Stromal cell of bone marrow (primary cell): ENCODE measurements at regions not wholly inside any gene's neighbourhood (a gene's known extent, or its start where the extent isn't known, plus 50 kb on each side); places are given as distances from the start of the nearest gene placed in this dataset.
A peak's percentile ranks its signal among the peaks of the same experiment; 100 is the strongest.
"Not testable (repeated sequence)": the region's sequence is repeated elsewhere in the genome, so short reads cannot be mapped to it uniquely, and the experiment has no call there.

Experiments used
- DNase-seq: peaks from one replicate; pipeline ENCODE4 v3.0.0-alpha.2; 2012; ENCODE audit warnings: low read depth

DNA sequence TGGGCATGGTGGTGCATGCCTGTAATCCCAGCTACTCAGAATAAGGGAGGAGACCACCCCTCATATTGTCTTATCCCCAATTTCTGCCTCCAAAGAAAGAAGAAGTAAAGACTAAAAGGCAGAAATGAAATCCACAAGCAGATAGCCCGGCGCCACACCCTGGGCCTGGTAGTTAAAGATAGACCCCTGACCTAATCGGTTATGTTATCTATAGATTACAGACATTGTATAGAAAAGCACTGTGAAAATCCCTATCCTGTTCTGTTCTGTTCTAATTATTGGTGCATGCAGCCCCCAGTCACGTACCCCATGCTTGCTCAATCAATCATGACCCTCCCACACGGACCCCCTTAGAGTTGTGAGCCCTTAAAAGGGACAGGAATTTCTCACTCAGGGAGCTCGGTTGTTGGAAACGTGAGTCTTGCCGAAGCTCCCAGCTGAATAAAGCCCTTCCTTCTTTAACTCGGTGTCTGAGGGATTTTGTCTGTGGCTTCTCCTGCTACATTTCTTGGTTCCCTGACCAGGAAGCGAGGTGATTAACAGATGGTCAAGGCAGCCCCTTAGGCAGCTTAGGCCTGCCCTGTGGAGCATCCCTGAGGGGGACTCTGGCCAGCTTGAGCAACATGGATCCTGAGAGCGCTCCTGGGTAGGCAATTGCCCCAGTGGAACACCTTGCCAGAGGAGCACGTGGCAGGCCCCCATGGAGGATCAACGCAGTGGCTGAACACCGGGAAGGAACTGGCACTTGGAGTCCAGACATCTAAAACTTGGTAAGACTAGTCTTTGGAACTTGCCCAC lies 188.7 kb upstream of the NDUFV2 start:
- not testable (repeated sequence) for DNase-seq

DNA sequence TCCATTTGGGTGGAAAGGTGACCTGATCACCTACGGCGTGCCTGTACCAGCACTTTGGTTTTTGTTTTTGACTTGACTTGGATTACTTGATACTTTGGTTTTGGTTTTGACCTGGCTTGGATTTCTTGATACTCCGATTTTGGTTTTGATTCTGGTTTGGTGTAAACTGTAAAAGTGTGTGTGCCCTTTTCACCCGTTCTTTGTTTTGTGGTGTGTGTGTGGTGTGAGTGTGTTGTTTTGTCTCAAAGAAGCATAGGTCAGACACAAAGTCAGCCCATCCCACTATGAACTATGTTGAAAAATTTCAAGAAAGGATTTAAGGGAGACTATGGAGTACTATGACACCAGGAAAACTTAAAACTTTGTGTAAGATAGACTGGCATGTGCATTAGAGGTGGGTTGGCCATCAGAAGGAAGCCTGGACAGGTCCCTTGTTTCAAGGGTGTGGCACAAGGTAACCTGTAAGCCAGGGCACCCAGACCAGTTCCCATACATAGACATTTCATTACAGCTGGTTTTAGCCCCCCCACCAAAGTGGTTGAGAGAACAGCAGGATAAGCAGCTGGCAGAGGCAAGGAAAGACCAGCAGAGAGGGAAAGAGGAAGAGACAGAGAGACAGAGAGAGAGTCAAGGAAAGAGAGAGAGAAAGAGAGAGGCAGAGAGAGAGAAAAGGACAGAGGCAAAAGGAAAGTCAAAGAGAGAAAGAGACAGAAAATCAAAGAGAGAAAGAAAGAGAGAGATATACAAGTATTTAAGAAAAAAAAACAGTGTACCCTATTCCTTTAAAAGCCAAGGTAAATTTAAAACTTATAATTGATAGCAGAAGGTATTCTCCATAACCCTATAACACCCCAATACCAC lies 187.9 kb upstream of the NDUFV2 start:
- DNase-seq: not testable (repeated sequence)

DNA sequence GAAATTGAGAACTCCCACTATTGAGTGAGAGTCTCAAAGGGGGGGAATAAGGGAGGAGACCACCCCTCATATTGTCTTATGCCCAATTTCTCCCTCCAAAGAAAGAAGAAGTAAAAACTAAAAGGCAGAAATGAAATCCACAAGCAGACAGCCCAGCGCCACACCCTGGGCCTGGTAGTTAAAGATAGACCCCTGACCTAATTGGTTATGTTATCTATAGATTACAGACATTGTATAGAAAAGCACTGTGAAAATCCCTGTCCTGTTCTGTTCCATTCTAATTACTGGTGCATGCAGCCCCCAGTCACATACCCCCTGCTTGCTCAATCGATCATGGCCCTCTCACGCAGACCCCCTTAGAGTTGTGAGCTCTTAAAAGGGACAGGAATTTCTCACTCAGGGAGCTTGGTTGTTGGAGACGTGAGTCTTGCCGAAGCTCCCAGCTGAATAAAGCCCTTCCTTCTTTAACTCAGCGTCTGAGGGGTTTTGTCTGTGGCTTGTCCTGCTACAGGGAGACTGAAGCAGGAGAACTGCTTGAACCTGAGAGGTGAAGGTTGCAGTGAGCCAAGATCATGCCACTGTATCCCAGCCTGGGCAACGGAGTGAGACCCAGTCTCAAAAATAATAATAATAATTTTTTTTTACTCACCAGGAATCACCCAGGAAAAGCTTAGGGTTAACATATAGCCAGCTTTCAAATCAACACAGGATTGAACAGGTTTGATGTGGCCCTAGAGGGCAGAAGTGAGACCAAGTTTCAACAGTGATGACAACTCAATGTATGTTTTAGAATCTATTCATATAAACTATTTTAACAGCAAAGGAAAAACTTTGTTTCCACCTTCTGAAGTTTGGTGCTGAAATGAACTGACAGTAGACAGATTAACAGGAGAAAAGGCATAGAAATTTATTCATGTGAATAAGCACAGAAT lies 181.4 kb upstream of the NDUFV2 start:
- DNase-seq: not testable (repeated sequence)

DNA sequence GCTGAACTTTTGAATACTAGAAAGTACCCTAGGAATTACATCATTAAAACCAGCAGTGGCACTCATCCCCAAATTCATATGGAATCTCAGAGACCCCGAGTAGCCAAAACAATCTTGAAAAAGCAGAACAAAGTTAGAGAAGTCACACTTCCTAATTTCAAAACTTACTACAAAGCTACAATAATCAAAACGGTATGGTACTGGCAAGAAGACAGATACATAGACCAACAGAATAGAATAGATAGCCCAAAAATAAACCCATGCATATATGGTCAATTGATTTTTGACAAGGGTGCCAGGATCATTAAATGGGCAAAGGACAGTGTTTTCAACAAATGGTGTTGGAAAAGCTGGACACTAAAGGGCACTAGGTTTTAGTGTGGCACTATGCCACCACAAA lies 176.0 kb upstream of the NDUFV2 start:
- no peak for DNase-seq

DNA sequence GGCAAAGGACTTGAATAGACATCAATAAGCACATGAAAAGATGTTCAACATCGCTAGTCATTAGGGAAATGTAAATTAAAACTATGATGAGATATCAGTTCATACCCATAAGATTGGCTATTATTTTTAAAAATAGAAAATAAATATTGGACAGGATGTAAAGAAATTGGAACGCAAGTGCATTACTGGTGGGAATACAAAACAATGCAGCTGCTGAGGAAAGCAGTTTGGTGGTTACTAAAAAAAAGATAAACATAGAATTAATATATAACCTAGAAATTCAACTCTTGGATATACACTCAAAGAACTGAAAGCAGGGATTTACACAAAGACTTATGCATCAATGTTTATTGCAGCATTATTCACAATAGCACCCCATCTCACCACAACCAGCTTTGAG lies 174.5 kb upstream of the NDUFV2 start:
- DNase-seq: no peak

DNA sequence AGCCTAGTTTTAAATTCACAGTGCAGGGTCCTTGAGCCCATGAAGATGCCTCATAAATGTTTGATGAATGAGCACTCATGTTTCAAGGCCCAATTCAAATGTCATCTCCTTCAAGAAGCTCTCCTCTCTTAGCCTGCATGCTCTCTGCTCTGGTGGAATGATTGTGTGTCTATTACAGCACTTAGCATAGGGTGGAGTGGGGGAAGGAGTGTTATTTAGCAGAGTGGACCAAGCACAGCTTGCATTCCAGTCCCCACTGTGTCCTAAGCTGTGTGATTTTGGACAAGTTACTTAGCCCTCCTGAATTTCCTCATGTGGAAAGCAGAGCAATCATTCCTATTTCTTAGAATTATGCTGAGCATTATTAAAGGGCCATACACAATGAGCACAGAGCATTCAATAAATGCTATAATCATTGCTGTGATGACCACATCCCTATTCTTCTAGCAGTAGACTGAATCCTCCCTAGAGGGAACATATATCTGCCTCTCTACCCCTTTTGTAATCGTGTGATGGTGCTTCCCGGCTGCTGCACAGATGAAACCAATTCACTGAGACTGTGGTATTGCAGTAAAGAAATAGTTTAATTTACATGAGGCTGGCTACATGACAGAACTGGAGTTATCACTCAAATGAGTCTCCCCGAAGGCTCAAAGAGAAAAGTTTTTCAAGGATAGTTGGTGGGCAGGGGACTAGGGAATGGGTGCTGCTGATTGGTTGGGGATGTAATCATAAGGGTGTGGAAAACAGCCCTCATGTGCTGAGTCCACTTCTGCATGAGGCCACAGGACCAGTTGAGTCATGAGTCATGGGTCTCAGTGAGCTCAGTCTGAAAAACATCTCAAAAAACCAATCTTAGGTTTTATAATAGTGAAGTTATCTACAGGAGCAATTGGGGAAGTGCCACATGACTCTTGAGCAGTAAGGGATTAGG lies 173.4 kb upstream of the NDUFV2 start:
- DNase-seq: peak; percentile 59

DNA sequence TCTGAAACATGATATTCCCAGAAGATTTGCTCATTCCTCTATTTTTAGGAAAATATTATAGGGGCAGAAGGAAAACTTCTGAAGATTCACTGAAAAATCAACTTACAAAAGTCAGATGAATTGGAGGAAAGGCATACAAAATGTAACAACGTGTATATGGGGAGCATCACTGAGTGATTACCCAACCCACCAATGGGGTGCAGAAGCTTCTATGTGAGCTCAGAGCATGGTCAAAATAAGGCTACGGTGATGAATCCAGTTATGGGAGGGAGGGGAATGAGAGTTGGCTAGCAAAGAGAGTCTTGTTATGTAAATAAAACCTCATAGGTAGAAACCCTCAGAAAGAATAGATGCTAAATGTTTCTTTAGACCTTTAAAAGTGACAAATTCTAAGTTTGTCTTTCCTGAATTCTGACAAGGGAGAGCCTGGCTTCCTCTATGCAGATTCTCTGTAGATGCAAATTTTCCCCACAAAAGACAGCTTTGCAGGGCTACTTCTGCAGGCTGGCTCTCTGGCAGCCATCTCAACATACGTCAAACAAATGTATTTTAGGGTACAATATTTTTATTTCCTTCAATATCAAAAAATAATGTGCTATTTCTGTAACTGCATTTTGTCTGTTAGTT lies 171.4 kb upstream of the NDUFV2 start:
- DNase-seq: peak; percentile 56

DNA sequence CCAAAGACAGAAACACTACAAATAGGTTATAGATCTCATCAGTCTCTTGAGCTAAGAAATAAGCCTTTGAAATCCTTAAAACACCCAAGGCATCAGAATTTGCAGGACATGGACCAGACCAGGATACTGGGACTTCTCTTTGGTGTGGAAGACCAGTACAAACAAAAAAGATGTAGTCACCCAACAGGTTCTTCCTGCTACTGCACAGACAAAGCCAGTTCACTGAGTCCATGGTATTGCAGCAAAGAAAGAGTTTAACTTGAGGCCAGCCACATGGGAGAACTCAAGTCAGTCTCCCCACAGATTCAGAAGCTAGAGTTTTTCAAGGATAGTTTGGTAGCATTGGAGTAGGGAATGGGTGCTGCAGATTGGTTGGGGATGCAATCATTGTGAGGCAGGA lies 169.6 kb upstream of the NDUFV2 start:
- no peak for DNase-seq

DNA sequence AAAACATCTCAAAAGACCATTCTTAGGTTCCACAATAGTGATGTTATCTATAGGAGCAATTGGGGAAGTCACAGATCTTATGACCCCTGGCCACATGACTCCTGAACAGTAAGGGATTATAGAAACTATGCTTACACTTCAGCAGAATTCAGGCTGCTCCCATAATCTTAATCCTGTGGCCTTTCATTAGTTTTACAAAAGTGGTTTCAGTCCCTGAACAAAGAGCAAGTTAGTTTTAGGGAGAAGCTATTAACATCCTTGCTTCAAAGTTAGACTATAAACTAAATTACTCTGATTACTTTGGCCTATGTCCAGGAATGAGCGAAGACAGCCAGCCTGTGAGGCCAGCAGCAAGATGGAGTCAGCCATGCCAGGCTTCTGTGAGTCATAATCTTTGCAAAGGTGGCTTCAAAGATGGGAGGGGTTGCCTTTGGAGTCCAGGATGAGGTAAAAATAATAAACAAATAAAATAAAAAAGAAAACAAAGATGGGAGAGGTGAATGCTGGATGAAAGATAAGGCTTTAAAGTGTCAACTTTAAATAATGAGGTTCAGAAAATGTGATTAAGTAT lies 168.7 kb upstream of the NDUFV2 start:
- DNase-seq: no peak

DNA sequence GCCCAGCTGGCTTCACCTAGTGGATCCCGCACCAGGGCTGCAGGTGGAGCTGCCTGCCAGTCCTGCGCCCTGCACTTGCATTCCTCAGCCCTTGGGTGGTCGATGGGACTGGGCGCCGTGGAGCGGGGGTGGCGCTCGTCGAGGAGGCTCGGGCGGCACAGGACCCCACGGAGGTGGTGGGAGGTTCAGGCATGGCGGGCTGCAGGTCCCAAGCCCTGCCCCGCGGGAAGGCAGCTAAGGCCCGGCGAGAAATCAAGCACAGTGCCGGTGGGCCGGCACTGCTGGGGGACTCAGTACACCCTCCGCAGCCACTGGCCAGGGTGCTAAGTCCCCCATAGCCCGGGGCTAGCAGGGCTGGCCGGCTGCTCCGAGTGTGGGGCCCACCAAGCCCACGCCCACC lies 167.2 kb upstream of the NDUFV2 start:
- DNase-seq: not testable (repeated sequence)

DNA sequence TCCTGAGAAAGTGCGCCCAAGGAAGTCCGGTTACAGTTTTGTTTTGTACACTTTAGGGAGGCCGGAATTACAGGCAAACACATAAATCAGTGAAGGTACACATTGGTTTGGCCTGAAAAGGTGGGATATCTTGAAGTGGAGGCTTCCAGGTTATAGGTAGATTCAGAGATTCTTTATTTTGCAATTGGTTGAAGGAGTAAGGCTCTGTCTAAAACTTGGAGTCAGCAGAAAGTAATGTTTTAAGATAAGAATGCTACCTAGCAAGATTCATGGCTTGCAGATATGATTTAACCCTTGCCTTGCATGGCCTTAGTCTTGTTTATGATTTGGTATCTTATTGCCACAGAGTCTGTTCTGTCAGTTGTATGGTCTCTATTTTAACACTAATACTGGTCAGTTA lies 165.9 kb upstream of the NDUFV2 start:
- no peak for DNase-seq

DNA sequence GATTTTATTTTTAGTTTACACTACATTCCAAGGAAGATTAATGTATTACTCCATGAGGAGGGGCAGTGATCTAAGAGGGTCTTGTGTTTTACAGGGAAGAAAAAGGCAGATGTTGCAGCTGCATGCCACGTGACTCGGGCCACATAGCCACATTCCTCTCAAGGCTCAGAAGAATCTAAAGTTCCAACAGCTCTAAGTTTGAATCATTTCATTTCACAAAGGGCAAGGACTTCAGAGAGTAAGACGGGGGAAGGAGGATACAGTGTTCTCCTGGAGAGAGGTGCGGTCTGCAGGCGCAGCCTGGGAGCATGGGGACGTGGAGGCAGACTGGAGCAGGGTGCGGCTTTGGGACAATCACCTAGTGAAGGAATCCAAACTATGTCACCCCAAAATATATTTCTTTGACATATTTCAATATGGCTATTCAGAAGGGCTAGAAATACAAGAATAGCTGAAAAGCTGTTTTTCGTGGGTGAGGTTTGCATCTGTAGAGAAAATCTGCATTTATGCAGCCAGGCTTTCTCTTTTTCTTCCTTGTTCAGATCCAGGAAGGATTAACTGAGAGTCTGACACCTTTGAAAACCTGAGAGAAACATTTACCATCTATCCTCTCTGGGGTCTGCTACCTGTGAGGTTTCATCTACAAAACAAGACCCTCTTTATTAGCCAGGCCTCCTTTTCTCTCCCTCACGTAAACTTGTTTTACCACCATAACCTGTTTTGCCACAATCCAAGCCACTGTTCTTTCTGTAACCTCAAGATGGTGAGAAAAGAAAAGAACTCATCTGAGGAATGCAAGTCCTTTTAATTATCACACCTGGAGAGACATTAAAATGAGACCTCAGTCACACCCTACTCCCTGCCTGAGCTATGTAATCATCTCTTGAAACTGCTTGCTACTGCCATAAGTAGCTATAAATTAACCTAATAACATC lies 165.1 kb upstream of the NDUFV2 start:
- no peak for DNase-seq

DNA sequence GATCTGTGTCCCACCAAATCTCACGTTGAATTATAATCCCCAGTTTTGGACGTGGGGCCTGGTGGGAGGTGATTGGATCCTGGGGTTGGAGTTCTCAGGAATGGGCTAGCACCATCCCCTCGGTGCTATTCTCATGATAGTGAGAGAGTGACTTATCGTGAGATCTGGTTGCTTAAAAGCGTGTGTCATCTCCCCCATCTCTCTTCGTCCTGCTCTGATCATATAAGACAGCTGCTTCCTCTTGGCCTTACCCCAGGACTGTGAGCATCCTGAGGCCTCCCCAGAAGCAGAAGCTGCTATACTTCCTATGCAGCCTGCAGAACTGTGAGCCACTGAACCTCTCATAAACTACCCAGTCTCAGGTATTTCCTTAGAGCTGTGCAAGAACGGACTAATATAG lies 163.7 kb upstream of the NDUFV2 start:
- DNase-seq: no peak

DNA sequence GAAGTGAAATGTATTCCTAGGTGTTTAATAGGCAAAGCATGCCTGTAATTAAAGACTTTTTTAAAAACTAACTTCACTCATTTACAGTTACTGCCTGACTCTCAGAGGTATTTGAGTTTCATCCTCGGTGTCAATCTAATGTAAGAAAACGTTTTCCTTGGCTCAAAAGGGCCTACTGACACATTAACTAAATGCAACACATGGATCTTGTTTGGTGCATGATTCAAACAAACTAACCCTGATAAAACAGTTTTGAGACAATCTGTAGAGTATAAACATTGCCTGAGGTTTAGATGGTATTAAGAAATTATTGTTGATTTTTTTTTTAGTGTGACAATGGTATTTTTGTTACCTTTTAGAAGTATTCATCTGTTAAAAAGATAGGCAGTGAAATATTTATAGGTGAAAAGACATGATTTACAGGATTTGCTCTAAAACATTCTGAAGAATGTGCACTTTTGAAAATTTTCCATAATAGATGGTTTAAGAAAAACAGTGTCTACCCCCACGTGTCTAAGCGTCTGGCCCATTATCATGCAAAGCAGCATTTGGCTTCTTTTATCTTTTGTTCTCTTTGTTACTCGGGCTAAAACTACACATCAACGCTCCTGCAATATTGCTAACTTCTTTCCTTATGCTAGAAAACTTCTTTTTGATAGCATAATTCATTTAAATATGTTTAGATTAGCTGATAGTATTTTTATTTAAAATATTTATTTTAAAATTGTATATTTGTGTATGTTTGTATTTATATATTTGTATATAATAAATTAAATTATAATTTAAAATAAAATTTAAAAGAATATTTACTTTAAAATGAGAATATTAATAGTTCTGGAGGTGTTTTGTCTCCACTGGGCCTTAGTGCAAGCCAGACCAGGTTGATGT lies 160.2 kb upstream of the NDUFV2 start:
- DNase-seq: no peak

DNA sequence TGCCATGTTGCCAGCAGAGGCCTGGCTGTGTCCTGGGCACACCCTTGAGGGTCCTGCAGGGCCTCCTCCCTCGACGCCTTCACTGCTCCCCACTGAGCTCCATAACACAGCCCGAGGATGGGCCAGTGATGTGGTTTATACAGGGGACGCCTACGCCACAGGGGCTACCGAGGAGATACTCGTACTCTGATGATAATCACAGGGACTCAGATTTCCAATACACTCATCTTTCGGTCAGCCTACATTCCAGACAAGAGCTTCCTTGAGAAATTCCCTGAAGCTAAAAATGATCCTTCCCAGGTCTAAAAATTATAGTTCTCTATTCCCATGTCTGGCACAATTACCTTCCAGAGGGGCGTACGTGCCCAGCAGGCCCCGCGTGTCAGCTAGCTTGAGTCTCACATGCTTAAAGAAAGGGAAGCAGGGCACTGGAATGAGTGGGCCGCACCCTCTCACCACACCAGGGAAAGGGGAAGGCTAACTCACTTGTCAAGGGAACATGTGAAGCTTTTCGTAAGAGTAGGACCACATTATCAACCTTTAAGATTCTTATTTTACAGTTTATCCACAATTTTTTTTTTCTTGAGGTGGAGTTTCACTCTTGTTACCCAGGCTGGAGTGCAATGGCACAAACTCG lies 159.5 kb upstream of the NDUFV2 start:
- DNase-seq: no peak

DNA sequence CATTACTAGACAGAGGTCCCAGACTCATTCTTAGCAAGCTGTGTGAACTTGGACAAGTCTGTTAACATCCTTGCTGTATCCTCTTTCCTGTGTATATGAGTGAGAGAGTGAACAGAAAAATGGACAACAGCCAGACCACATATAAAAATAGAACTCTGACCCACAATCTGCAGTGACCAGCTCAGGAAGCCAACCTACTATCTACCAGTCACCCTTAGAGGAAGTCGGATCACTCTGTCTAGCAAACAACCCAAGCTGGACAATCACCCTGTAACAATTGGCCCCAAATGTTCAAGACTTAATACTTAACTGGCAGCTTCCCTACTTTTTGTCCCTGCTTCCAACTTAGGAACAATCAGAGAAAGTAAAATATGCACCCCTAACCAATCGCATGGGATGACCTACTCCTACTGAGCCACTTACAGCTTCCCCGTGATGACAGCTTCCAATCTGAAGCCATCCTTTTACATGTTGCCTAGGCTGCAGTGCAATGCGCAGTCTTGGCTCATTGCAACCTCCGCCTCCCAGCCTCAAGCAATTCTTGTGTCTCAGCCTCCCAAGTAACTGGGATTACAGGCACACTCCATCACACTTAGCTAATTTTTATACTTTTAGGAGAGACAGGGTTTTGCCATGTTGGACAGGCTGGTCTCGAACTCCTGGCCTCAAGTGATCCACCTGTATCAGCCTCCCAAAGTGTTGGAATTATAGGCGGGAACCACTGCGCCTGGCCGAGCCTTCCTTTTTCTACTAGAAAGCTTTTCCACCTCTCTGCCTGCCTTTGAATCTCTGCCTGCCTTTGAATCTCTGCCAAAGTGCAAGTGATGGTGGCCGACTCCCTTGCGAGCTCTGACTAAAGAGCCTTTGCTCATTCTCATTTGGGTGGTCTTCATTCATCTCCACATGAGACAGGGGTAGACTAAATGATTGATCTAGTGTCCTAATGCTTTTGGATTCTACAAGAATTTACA lies 158.3 kb upstream of the NDUFV2 start:
- peak; percentile 69 for DNase-seq
